ENCODE measurements at regions not wholly inside any gene's neighbourhood (a gene's known extent, or its start where the extent isn't known, plus 50 kb on each side); places are given as distances from the start of the nearest gene placed in this dataset.
A peak's percentile ranks its signal among the peaks of the same experiment; 100 is the strongest.
"Not testable (repeated sequence)": the region's sequence is repeated elsewhere in the genome, so short reads cannot be mapped to it uniquely, and the experiment has no call there.

GRCh38 chr14:70269582-70269981 is 80.8 kb upstream of the SLC8A3 start:
- no peak for DNase-seq (ENCODE audit: low read depth)

- no peak for DNase-seq (ENCODE audit: low read depth)
These were observed 80.0 kb upstream of the SLC8A3 start for GRCh38 chr14:70268760-70269159.

- DNase-seq (ENCODE audit: low read depth): no peak
These were observed 77.4 kb upstream of the SLC8A3 start for GRCh38 chr14:70266157-70266556.

DNA sequence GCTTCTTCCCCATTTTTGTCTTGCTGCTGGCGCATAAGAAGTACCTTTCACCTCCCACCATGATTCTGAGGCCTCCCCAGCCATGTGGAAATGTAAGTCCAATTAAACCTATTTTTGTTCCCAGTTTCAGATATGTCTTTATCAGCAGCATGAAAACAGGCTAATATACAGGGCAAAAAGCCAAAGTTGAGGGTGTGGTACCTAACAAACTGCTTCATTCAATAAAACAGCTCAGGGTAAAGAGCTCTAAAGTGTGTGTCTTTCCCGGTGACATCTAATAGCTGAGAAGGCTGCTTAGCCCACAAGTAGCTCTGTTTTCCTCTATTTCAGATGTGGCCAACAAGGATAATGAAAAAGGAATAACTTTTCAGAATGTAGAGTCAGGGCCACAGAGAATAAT is 76.7 kb upstream of the SLC8A3 start:
- DNase-seq (ENCODE audit: low read depth): no peak

DNA sequence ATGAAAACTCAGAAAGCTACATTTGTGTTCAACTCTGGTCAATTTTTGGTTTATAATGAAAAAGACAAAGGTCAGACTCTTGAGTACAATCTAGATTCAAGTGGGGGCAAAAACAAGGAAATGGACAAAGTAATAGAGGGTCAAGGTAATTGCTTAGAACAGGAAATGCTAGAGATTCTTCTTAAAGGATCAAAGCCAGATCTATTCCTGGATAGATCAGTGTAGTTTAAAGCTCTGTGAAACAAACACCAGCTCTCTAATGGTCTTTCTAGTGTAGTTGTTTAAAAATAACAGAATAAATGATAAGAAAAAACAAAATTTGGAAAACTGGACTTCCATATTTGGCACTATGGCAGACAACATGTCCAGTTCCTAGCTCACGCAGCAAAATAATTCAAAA is 70.7 kb upstream of the SLC8A3 start:
- no peak for DNase-seq (ENCODE audit: low read depth)

- peak; percentile 10 for DNase-seq (ENCODE audit: low read depth)
These were observed 68.8 kb upstream of the SLC8A3 start for GRCh38 chr14:70257526-70257925.

GRCh38 chr14:70256601-70257000 is 67.8 kb upstream of the SLC8A3 start:
- no peak for DNase-seq (ENCODE audit: low read depth)

DNA sequence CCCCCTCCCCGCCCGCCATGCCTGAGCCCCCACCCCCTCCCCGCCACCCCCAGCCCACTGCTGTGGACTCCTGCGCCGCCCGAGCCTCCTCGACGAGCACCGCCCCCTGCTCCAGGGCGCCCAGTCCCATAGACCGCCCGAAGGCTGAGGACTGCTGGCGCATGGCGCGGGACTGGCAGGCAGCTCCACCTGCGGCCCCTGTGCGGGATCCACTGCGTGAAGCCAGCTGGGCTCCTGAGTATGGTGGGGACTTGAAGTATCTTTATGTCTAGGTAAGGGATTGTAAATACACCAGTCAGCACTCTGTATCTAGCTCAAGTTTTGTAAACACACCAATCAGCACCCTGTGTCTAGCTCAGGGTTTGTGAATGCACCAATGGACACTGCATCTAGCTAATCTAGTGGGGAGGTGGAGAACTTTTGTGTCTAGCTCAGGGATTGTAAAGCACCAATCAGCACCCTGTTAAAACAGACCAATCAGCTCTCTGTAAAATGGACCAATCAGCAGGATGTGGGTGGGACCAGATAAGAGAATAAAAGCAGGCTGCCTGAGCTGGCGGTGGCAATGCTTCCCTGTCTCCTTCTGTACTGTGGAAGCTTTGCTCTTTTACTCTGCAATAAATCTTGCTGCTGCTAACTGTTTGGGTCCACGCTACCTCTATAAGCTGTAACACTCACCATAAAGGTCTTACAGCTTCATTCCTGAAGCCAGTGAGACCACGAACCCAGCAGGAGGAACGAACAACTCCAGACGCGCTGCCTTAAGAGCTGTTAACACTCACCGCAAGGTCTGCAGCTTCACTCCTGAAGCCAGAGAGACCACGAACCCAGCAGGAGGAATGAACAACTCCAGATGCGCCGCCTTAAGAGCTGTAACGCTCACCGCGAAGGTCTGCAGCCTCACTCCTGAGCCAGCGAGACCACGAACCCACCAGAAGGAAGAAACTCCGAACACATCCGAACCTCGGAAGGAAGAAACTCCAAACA is 66.6 kb upstream of the SLC8A3 start:
- peak; percentile 44 for DNase-seq (ENCODE audit: low read depth)

- peak; percentile 85 for DNase-seq (ENCODE audit: low read depth)
These were observed 65.8 kb upstream of the SLC8A3 start for GRCh38 chr14:70254476-70254961.

- not testable (repeated sequence) for DNase-seq (ENCODE audit: low read depth)
These were observed 64.8 kb upstream of the SLC8A3 start for GRCh38 chr14:70253547-70253946.

DNA sequence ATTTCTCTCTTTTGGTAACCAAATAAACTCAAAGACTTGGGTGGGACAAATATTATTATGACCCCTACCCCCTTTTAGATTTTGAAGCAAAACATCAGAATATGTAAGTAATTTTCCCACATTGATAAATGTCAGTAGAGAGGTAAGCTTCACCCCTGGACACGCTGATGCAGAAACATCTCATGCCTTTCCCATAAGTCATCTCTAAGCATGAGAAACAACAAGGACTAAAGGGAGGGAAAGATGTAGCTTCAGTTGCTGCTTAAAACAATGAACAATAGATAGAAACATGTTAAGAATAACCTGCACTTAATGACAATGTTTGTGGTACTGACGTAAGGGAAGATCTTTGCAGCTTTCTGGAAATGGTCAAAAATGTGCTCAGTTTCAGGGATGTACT is 56.3 kb upstream of the SLC8A3 start:
- DNase-seq (ENCODE audit: low read depth): no peak

- no peak for DNase-seq (ENCODE audit: low read depth)
These were observed 51.1 kb upstream of the SLC8A3 start for GRCh38 chr14:70239802-70240201.

- not testable (repeated sequence) for DNase-seq (ENCODE audit: low read depth)
These were observed 49.9 kb upstream of the SLC8A3 start for GRCh38 chr14:70238635-70239034.
